Esophagus squamous epithelium (tissue), 5 donors: ENCODE measurements at regions not wholly inside any gene's neighbourhood (a gene's known extent, or its start where the extent isn't known, plus 50 kb on each side); places are given as distances from the start of the nearest gene placed in this dataset.

Experiments used
- DNase-seq: peaks from one replicate; lab custom pipeline; 2025; lab: John Stamatoyannopoulos, UW
- H3K27ac ChIP-seq, 4 donors: fragments of 200-600 bp; sonication (generic); one replicate each; pipeline ENCODE4 v1.5.1; 2016 to 2019; ENCODE audit warnings: mild to moderate bottlenecking in 1 of 4
- H3K27me3 ChIP-seq, 4 donors: fragments of 200-600 bp; sonication (generic); 1 replicate in 3 of 4; 2 replicates in 1 of 4; pipeline versions ENCODE4 v1.5.1 to v1.6.0; 2017 to 2021; ENCODE audit warnings: antibody characterized with exemption in 1 of 4
- H3K36me3 ChIP-seq, 3 donors: fragments of 200-600 bp; sonication (generic); one replicate each; pipeline ENCODE4 v1.5.1; 2016 to 2019
- H3K4me1 ChIP-seq, 3 donors: fragments of 200-600 bp; sonication (generic); one replicate each; pipeline ENCODE4 v1.5.1; 2017 to 2019
- H3K4me3 ChIP-seq, 4 donors: fragments of 200-600 bp; sonication (generic); 1 replicate in 3 of 4; 2 replicates in 1 of 4; pipeline ENCODE4 v1.5.1; 2016 to 2019; ENCODE audit warnings: mild to moderate bottlenecking in 2 of 4, moderate library complexity in 1 of 4
- H3K9me3 ChIP-seq, 3 donors: fragments of 200-600 bp; sonication (generic); one replicate each; pipeline ENCODE4 v1.5.1; 2016 to 2019
- CTCF ChIP-seq, 6 experiments: fragments of 450-650 bp in 4 of 6; fragments of 200-600 bp in 2 of 6; sonication (generic) in 2 of 6; IDR thresholded peaks; one replicate each; pipeline ENCODE4 v1.5.1; 2016 to 2019; ENCODE audit warnings: antibody characterized with exemption in 6 of 6, mild to moderate bottlenecking in 4 of 6, moderate library complexity in 4 of 6
- POLR2A ChIP-seq, 4 donors: fragments of 450-650 bp; IDR thresholded peaks; one replicate each; pipeline ENCODE4 v1.6.1; 2017; ENCODE audit warnings: antibody characterized with exemption in 4 of 4, mild to moderate bottlenecking in 4 of 4, moderate library complexity in 3 of 4
- WGBS, 2 donors: methylation state at CpG; one replicate each; pipeline ENCODE4 v1.1.5; 2018; 5-methylcytosine and 5-hydroxymethylcytosine counted together
- intact Hi-C: fragments of 100-400 bp; cut with DNase I; formaldehyde crosslinking; loops from one replicate; pipeline ENCODE4 v1.15.0; 2022
- donor health status: DM: yes; HTN: yes; CAD: no.

- Histone ChIP-seq H3K9me3 (no peaks in the 10 kb centered on the region), H3K4me3 (no peak overlapping the region)
- WGBS, 2 donors, result 81 to 86% methylated on average over 7 of the region's 7 CpGs
Measured at GRCh38 chr2:129741165-129741564, 238.3 kb upstream of the RAB6C start.

GRCh38 chr2:129741623-129742022 lies 237.8 kb upstream of the RAB6C start:
- Histone ChIP-seq H3K4me3 (no peak overlapping the region), H3K27ac (no peak overlapping the region), H3K4me1 (peaks cover 0 to 13% (median 0%) of the 10 kb centered on the region in 3 donors), H3K9me3 (no peaks in the 10 kb centered on the region), H3K27me3 (no peaks in the 10 kb centered on the region), H3K36me3 (no peaks in the 10 kb centered on the region)
- TF ChIP-seq POLR2A (IDR thresholded peaks at IDR 0.05), result no peak
- no peak for TF ChIP-seq CTCF (IDR thresholded peaks at IDR 0.05)
- intact Hi-C loops, result no loop called here
- WGBS, 2 donors, result 70 to 75% methylated on average over 2 to 10 of the region's 12 CpGs
- DNase-seq, result no peak

More at GRCh38 chr2:129741165-129741564, 238.3 kb upstream of the RAB6C start:
- TF ChIP-seq CTCF (IDR thresholded peaks at IDR 0.05), result no peak
- peaks cover 0 to 13% (median 0%) of the 10 kb centered on the region in 3 donors for H3K4me1 ChIP-seq
- H3K27ac ChIP-seq, result no peak overlapping the region
- intact Hi-C loops, result no loop called here
- no peak for DNase-seq
- H3K36me3 ChIP-seq, result no peaks in the 10 kb centered on the region
- H3K27me3 ChIP-seq, result no peaks in the 10 kb centered on the region

GRCh38 chr2:129742415-129743180 lies 236.9 kb upstream of the RAB6C start:
- H3K4me1 ChIP-seq, result peaks cover 0 to 20% (median 3%) of the 10 kb centered on the region in 3 donors
- H3K9me3 ChIP-seq, result no peaks in the 10 kb centered on the region
- H3K4me3 ChIP-seq, result no peak overlapping the region
- WGBS, 2 donors, result 84 to 85% methylated on average over 11 to 14 of the region's 23 CpGs
- no peak for TF ChIP-seq CTCF (IDR thresholded peaks at IDR 0.05)
- no peaks in the 10 kb centered on the region for H3K36me3 ChIP-seq
- intact Hi-C loops, result no loop called here
- H3K27me3 ChIP-seq, result no peaks in the 10 kb centered on the region
- DNase-seq, result no peak
- H3K27ac ChIP-seq, result no peak overlapping the region

GRCh38 chr2:129744141-129744540 lies 235.3 kb upstream of the RAB6C start:
- Histone ChIP-seq H3K27ac (no peak overlapping the region), H3K27me3 (no peaks in the 10 kb centered on the region), H3K36me3 (no peaks in the 10 kb centered on the region), H3K9me3 (no peaks in the 10 kb centered on the region), H3K4me3 (no peak overlapping the region), H3K4me1 (peaks cover 0 to 34% (median 15%) of the 10 kb centered on the region in 3 donors)
- intact Hi-C loops, result no loop called here
- 92% methylated on average over 6 to 7 of the region's 7 CpGs for WGBS, 2 donors
- no peak for TF ChIP-seq POLR2A (IDR thresholded peaks at IDR 0.05)
- no peak for TF ChIP-seq CTCF (IDR thresholded peaks at IDR 0.05)
- no peak for DNase-seq

- no peaks in the 10 kb centered on the region for H3K9me3 ChIP-seq
- no peak overlapping the region for H3K4me3 ChIP-seq
- WGBS, 2 donors, result 50 to 82% methylated on average over 1 to 7 of the region's 8 CpGs
- H3K36me3 ChIP-seq, result no peaks in the 10 kb centered on the region
- no peak for TF ChIP-seq CTCF (IDR thresholded peaks at IDR 0.05)
- intact Hi-C loops, result no loop called here
- no peaks in the 10 kb centered on the region for H3K27me3 ChIP-seq
- H3K4me1 ChIP-seq, result peaks cover 0 to 34% (median 15%) of the 10 kb centered on the region in 3 donors
- no peak for DNase-seq
- H3K27ac ChIP-seq, result no peak overlapping the region
Measured at GRCh38 chr2:129744649-129745048, 234.8 kb upstream of the RAB6C start.
